HG02885 (cell line): ENCODE measurements at regions not wholly inside any gene's neighbourhood (a gene's known extent, or its start where the extent isn't known, plus 50 kb on each side); places are given as distances from the start of the nearest gene placed in this dataset.

ENCODE experiments used
- ATAC-seq: cut with Tn5 transposase; IDR thresholded peaks from one replicate; pipeline ENCODE4 v1.9.1; 2021; ENCODE audit warnings: mild to moderate bottlenecking; ENCODE audit not compliant: unreplicated experiment, poor library complexity

GRCh38 chr14:30786701-30787100, 87.7 kb upstream of the COCH start:
- no peak for ATAC-seq

GRCh38 chr14:30790827-30791226, 83.5 kb upstream of the COCH start:
- no peak for ATAC-seq

GRCh38 chr14:30791522-30792351, 82.6 kb upstream of the COCH start:
- no peak for ATAC-seq

- no peak for ATAC-seq
Observed at GRCh38 chr14:30796707-30797106, 77.7 kb upstream of the COCH start.

GRCh38 chr14:30798516-30798915, 75.8 kb upstream of the COCH start:
- ATAC-seq, result no peak

GRCh38 chr14:30798961-30799360, 75.4 kb upstream of the COCH start:
- ATAC-seq, result no peak

- ATAC-seq, result no peak
Observed at GRCh38 chr14:30799933-30800332, 74.4 kb upstream of the COCH start.

GRCh38 chr14:30803185-30803584, 71.2 kb upstream of the COCH start:
- no peak for ATAC-seq

- no peak for ATAC-seq
Observed at GRCh38 chr14:30805284-30805683, 69.1 kb upstream of the COCH start.

- no peak for ATAC-seq
Observed at GRCh38 chr14:30808576-30808975, 65.8 kb upstream of the COCH start.

- peak; percentile 54 for ATAC-seq
Observed at GRCh38 chr14:30813216-30813615, 61.1 kb upstream of the COCH start.

GRCh38 chr14:30820674-30821073, 53.7 kb upstream of the COCH start:
- no peak for ATAC-seq

GRCh38 chr14:30822080-30822571, 52.2 kb upstream of the COCH start:
- ATAC-seq, result no peak
